Body of pancreas (tissue), 4 donors: ENCODE measurements at regions not wholly inside any gene's neighbourhood (a gene's known extent, or its start where the extent isn't known, plus 50 kb on each side); places are given as distances from the start of the nearest gene placed in this dataset.

Experiments used
- ATAC-seq: fragments of 150-250 bp; one replicate; pipeline ENCODE4 v1.9.1; 2016
- DNase-seq, 4 donors: peaks; one replicate each; pipeline ENCODE4 v3.0.0-alpha.2; 2019
- H3K27ac ChIP-seq, 4 donors: fragments of 200-600 bp; sonication (generic); 1 replicate in 3 of 4; 2 replicates in 1 of 4; pipeline versions ENCODE4 v1.5.1 to v1.6.1; 2016 to 2019; ENCODE audit warnings: mild to moderate bottlenecking in 1 of 4, mixed read lengths in 1 of 4, moderate library complexity in 1 of 4
- H3K27me3 ChIP-seq, 2 donors: fragments of 200-600 bp; sonication (generic); one replicate each; pipeline ENCODE4 v1.6.0; 2016; ENCODE audit warnings: mild to moderate bottlenecking in 1 of 2
- H3K36me3 ChIP-seq, 2 donors: fragments of 200-600 bp; sonication (generic); replicated peaks in 1 of 2; 2 replicates each; pipeline ENCODE4 v1.5.1; 2016; ENCODE audit warnings: low read depth in 2 of 2; ENCODE audit not compliant: insufficient read depth in 1 of 2
- H3K4me1 ChIP-seq: fragments of 200-600 bp; sonication (generic); one replicate; pipeline ENCODE4 v1.6.0; 2016
- H3K4me3 ChIP-seq, 2 donors: fragments of 200-600 bp; sonication (generic); 1 replicate in 1 of 2; 2 replicates in 1 of 2; pipeline ENCODE4 v1.5.1; 2016 to 2019
- H3K9me3 ChIP-seq, 3 donors: fragments of 200-600 bp; sonication (generic); 1 replicate in 2 of 3; 2 replicates in 1 of 3; pipeline ENCODE4 v1.5.1; 2016
- CTCF ChIP-seq, 7 experiments: fragments of 450-650 bp in 4 of 7; fragments of 200-600 bp in 3 of 7; sonication (generic) in 3 of 7; IDR thresholded peaks; one replicate each; pipeline ENCODE4 v1.5.1; 2016 to 2019; ENCODE audit warnings: antibody characterized with exemption in 7 of 7
- POLR2A ChIP-seq, 3 donors: fragments of 450-650 bp; IDR thresholded peaks; one replicate each; pipeline ENCODE4 v1.6.1; 2016; ENCODE audit warnings: antibody characterized with exemption in 3 of 3, mild to moderate bottlenecking in 2 of 3
- WGBS, 2 donors: methylation state at CpG; one replicate each; pipeline ENCODE4 v1.1.5; 2017; 5-methylcytosine and 5-hydroxymethylcytosine counted together
- intact Hi-C: fragments of 100-400 bp; cut with DNase I; formaldehyde crosslinking; loops from one replicate; pipeline ENCODE4 v1.15.1; 2023

- 60 to 70% methylated on average over 2 to 16 of the region's 16 CpGs for WGBS, 2 donors
- no peak for DNase-seq
- TF ChIP-seq CTCF (IDR thresholded peaks at IDR 0.05) (no peak), POLR2A (IDR thresholded peaks at IDR 0.05) (no peak)
- peak; percentile 15 for ATAC-seq
- H3K36me3 ChIP-seq: no peaks in the 10 kb centered on the region
- H3K27ac ChIP-seq: no peak overlapping the region
- H3K4me3 ChIP-seq: no peak overlapping the region
- no peaks in the 10 kb centered on the region for H3K9me3 ChIP-seq
- intact Hi-C loops: no loop called here
- H3K27me3 ChIP-seq: no peaks in the 10 kb centered on the region
- no peaks in the 10 kb centered on the region for H3K4me1 ChIP-seq
These were observed 93.9 kb downstream of the PDGFA start for GRCh38 chr7:425794-426188.

DNA sequence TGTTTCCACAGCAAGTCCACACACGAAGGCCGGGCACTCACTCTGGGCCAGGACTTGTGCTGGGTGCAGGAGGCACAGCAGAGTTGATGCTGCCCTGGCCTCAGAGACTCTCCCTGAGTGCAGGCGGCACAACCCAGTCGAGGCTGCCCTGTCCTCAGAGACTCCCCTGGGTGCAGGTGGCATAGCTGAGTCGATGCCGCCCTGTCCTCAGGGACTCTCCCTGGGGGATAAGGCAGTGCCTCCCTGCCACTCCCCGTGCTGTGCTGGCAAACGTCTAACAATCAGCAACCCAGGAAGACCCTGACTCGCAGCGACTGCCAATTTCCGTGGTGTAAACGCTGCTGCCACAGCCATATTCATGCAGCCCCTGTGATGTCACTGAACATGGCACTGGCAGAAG is 93.1 kb downstream of the PDGFA start:
- intact Hi-C loops: no loop called here
- no peak for ATAC-seq
- H3K4me1 ChIP-seq: no peaks in the 10 kb centered on the region
- H3K9me3 ChIP-seq: no peaks in the 10 kb centered on the region
- H3K27me3 ChIP-seq: no peaks in the 10 kb centered on the region
- H3K27ac ChIP-seq: no peak overlapping the region
- no peak overlapping the region for H3K4me3 ChIP-seq
- WGBS, 2 donors: 91 to 93% methylated on average over 9 to 11 of the region's 12 CpGs
- no peak for TF ChIP-seq CTCF (IDR thresholded peaks at IDR 0.05)
- no peak for DNase-seq
- H3K36me3 ChIP-seq: no peaks in the 10 kb centered on the region

GRCh38 chr7:427506-428103 is 92.0 kb downstream of the PDGFA start:
- no peaks in the 10 kb centered on the region for H3K4me1 ChIP-seq
- TF ChIP-seq CTCF (IDR thresholded peaks at IDR 0.05) (no peak), POLR2A (IDR thresholded peaks at IDR 0.05) (no peak)
- no peak for DNase-seq
- no peaks in the 10 kb centered on the region for H3K27me3 ChIP-seq
- no peak overlapping the region for H3K4me3 ChIP-seq
- WGBS, 2 donors: 92 to 93% methylated on average over 18 of the region's 18 CpGs
- intact Hi-C loops: no loop called here
- no peaks in the 10 kb centered on the region for H3K9me3 ChIP-seq
- no peaks in the 10 kb centered on the region for H3K36me3 ChIP-seq
- H3K27ac ChIP-seq: no peak overlapping the region
- ATAC-seq: no peak

GRCh38 chr7:428387-428786 is 91.3 kb downstream of the PDGFA start:
- ATAC-seq (no peak), DNase-seq (no peak)
- Histone ChIP-seq H3K27me3 (no peaks in the 10 kb centered on the region), H3K36me3 (no peaks in the 10 kb centered on the region), H3K9me3 (no peaks in the 10 kb centered on the region), H3K4me1 (no peaks in the 10 kb centered on the region), H3K4me3 (no peak overlapping the region), H3K27ac (no peak overlapping the region)
- WGBS, 2 donors: 93 to 95% methylated on average over 18 of the region's 18 CpGs
- TF ChIP-seq CTCF (IDR thresholded peaks at IDR 0.05) (no peak), POLR2A (IDR thresholded peaks at IDR 0.05) (no peak)
- intact Hi-C loops: no loop called here
